Activated T-helper 2 cell treated with anti-CD3 and anti-CD28 coated beads, Interferon-gamma antibody, Interleukin-2, Interleukin-4, amounts not matched to agents 10 μg/mL and 5 μg/mL and 100 μg/mL, durations not matched to agents 14 hours and 24 hours and 36 hours (primary cell): ENCODE measurements at regions not wholly inside any gene's neighbourhood (a gene's known extent, or its start where the extent isn't known, plus 50 kb on each side); places are given as distances from the start of the nearest gene placed in this dataset.

Source experiments
- DNase-seq: peaks from one replicate; pipeline ENCODE4 v3.0.0; 2021; ENCODE audit warnings: low spot score
- H3K27ac Mint-ChIP-seq: one replicate; pipeline ENCODE4 v1.8.0; 2021; ENCODE audit warnings: mixed read lengths
- H3K27me3 Mint-ChIP-seq: one replicate; pipeline ENCODE4 v1.8.0; 2021; ENCODE audit warnings: low read depth, mixed read lengths
- H3K36me3 Mint-ChIP-seq: one replicate; pipeline ENCODE4 v1.8.0; 2021; ENCODE audit warnings: low read depth, mixed read lengths
- H3K4me1 Mint-ChIP-seq: one replicate; pipeline ENCODE4 v1.8.0; 2021; ENCODE audit warnings: low read depth, mixed read lengths
- H3K4me3 Mint-ChIP-seq: one replicate; pipeline ENCODE4 v1.8.0; 2021; ENCODE audit warnings: low read depth, mild to moderate bottlenecking, moderate library complexity, mixed read lengths
- H3K9me3 Mint-ChIP-seq: one replicate; pipeline ENCODE4 v1.8.0; 2021; ENCODE audit warnings: mixed read lengths
- intact Hi-C: fragments of 100-400 bp; cut with micrococcal nuclease; formaldehyde crosslinking; loops from one replicate; pipeline ENCODE4 v1.15.1; 2023

- no peak for DNase-seq
- no peaks in the 10 kb centered on the region for H3K27me3 Mint-ChIP-seq
- no peak overlapping the region for H3K27ac Mint-ChIP-seq
- no peak overlapping the region for H3K4me3 Mint-ChIP-seq
- intact Hi-C loops: no loop called here
- H3K9me3 Mint-ChIP-seq: no peaks in the 10 kb centered on the region
- H3K36me3 Mint-ChIP-seq: no peaks in the 10 kb centered on the region
- H3K4me1 Mint-ChIP-seq: no peaks in the 10 kb centered on the region
Observed at GRCh38 chr4:116862592-116862991, 222.8 kb downstream of the TRAM1L1 start.

GRCh38 chr4:116860891-116861290 is 224.5 kb downstream of the TRAM1L1 start:
- Mint-ChIP-seq H3K9me3 (no peaks in the 10 kb centered on the region), H3K27me3 (no peaks in the 10 kb centered on the region), H3K4me1 (no peaks in the 10 kb centered on the region), H3K27ac (no peak overlapping the region), H3K36me3 (no peaks in the 10 kb centered on the region), H3K4me3 (no peak overlapping the region)
- intact Hi-C loops: no loop called here
- DNase-seq: no peak

GRCh38 chr4:116849620-116850019 is 235.8 kb downstream of the TRAM1L1 start:
- H3K36me3 Mint-ChIP-seq: no peaks in the 10 kb centered on the region
- H3K27ac Mint-ChIP-seq: no peak overlapping the region
- no peaks in the 10 kb centered on the region for H3K27me3 Mint-ChIP-seq
- no peaks in the 10 kb centered on the region for H3K4me1 Mint-ChIP-seq
- no peak for DNase-seq
- intact Hi-C loops: no loop called here
- no peaks in the 10 kb centered on the region for H3K9me3 Mint-ChIP-seq
- H3K4me3 Mint-ChIP-seq: no peak overlapping the region

- no peaks in the 10 kb centered on the region for H3K36me3 Mint-ChIP-seq
- H3K4me1 Mint-ChIP-seq: no peaks in the 10 kb centered on the region
- H3K27ac Mint-ChIP-seq: no peak overlapping the region
- no peaks in the 10 kb centered on the region for H3K9me3 Mint-ChIP-seq
- H3K4me3 Mint-ChIP-seq: no peak overlapping the region
- no peak for DNase-seq
- H3K27me3 Mint-ChIP-seq: no peaks in the 10 kb centered on the region
- intact Hi-C loops: no loop called here
Observed at GRCh38 chr4:116847616-116848015, 237.8 kb downstream of the TRAM1L1 start.

GRCh38 chr4:116839826-116840225 is 245.6 kb downstream of the TRAM1L1 start:
- intact Hi-C loops: no loop called here
- no peak for DNase-seq
- no peaks in the 10 kb centered on the region for H3K4me1 Mint-ChIP-seq

GRCh38 chr4:116838609-116839008 is 246.8 kb downstream of the TRAM1L1 start:
- no peaks in the 10 kb centered on the region for H3K9me3 Mint-ChIP-seq
- H3K27ac Mint-ChIP-seq: no peak overlapping the region
- H3K36me3 Mint-ChIP-seq: no peaks in the 10 kb centered on the region
- DNase-seq: no peak
- no peak overlapping the region for H3K4me3 Mint-ChIP-seq
- intact Hi-C loops: no loop called here
- no peaks in the 10 kb centered on the region for H3K4me1 Mint-ChIP-seq
- no peaks in the 10 kb centered on the region for H3K27me3 Mint-ChIP-seq

More at GRCh38 chr4:116839826-116840225, 245.6 kb downstream of the TRAM1L1 start:
- Mint-ChIP-seq H3K27ac (no peak overlapping the region), H3K4me3 (no peak overlapping the region), H3K36me3 (no peaks in the 10 kb centered on the region), H3K9me3 (no peaks in the 10 kb centered on the region), H3K27me3 (no peaks in the 10 kb centered on the region)

- H3K36me3 Mint-ChIP-seq: no peaks in the 10 kb centered on the region
- intact Hi-C loops: no loop called here
- H3K4me1 Mint-ChIP-seq: no peaks in the 10 kb centered on the region
- peaks cover 5% of the 10 kb centered on the region for H3K9me3 Mint-ChIP-seq
- no peak overlapping the region for H3K4me3 Mint-ChIP-seq
- no peak for DNase-seq
- H3K27me3 Mint-ChIP-seq: no peaks in the 10 kb centered on the region
- H3K27ac Mint-ChIP-seq: no peak overlapping the region
Observed at GRCh38 chr4:116829187-116829586, 256.2 kb downstream of the TRAM1L1 start.

GRCh38 chr4:116824172-116824571 is 261.2 kb downstream of the TRAM1L1 start:
- no peaks in the 10 kb centered on the region for H3K4me1 Mint-ChIP-seq
- intact Hi-C loops: no loop called here
- DNase-seq: no peak
- H3K4me3 Mint-ChIP-seq: no peak overlapping the region
- no peak overlapping the region for H3K27ac Mint-ChIP-seq
- no peaks in the 10 kb centered on the region for H3K36me3 Mint-ChIP-seq
- no peaks in the 10 kb centered on the region for H3K9me3 Mint-ChIP-seq
- no peaks in the 10 kb centered on the region for H3K27me3 Mint-ChIP-seq

GRCh38 chr4:116811730-116812129 is 273.6 kb downstream of the TRAM1L1 start:
- intact Hi-C loops: no loop called here
- H3K27ac Mint-ChIP-seq: no peak overlapping the region
- H3K4me3 Mint-ChIP-seq: no peak overlapping the region
- H3K9me3 Mint-ChIP-seq: peaks cover 12% of the 10 kb centered on the region
- no peaks in the 10 kb centered on the region for H3K36me3 Mint-ChIP-seq
- DNase-seq: no peak
- H3K4me1 Mint-ChIP-seq: no peaks in the 10 kb centered on the region
- H3K27me3 Mint-ChIP-seq: no peaks in the 10 kb centered on the region

GRCh38 chr4:116796022-116796421 is 289.4 kb downstream of the TRAM1L1 start:
- Mint-ChIP-seq H3K27me3 (no peaks in the 10 kb centered on the region), H3K4me3 (no peak overlapping the region), H3K4me1 (no peaks in the 10 kb centered on the region), H3K36me3 (no peaks in the 10 kb centered on the region), H3K27ac (no peak overlapping the region), H3K9me3 (no peaks in the 10 kb centered on the region)
- DNase-seq: no peak
- intact Hi-C loops: no loop called here

GRCh38 chr4:116788723-116789122 is 296.7 kb downstream of the TRAM1L1 start:
- no peak for DNase-seq
- Mint-ChIP-seq H3K9me3 (no peaks in the 10 kb centered on the region), H3K27me3 (no peaks in the 10 kb centered on the region), H3K4me1 (no peaks in the 10 kb centered on the region), H3K36me3 (no peaks in the 10 kb centered on the region), H3K27ac (no peak overlapping the region), H3K4me3 (no peak overlapping the region)
- intact Hi-C loops: no loop called here

GRCh38 chr4:116755051-116755450 is 330.3 kb downstream of the TRAM1L1 start:
- Mint-ChIP-seq H3K27me3 (no peaks in the 10 kb centered on the region), H3K4me1 (no peaks in the 10 kb centered on the region), H3K4me3 (no peak overlapping the region), H3K27ac (no peak overlapping the region), H3K36me3 (no peaks in the 10 kb centered on the region), H3K9me3 (no peaks in the 10 kb centered on the region)
- DNase-seq: no peak
- intact Hi-C loops: no loop called here

- Mint-ChIP-seq H3K4me3 (no peak overlapping the region), H3K27ac (no peak overlapping the region), H3K9me3 (no peaks in the 10 kb centered on the region), H3K36me3 (no peaks in the 10 kb centered on the region), H3K4me1 (no peaks in the 10 kb centered on the region), H3K27me3 (no peaks in the 10 kb centered on the region)
- intact Hi-C loops: no loop called here
- no peak for DNase-seq
Observed at GRCh38 chr4:116752027-116752426, 333.3 kb downstream of the TRAM1L1 start.

- Mint-ChIP-seq H3K27me3 (no peaks in the 10 kb centered on the region), H3K4me1 (no peaks in the 10 kb centered on the region), H3K36me3 (no peaks in the 10 kb centered on the region), H3K9me3 (no peaks in the 10 kb centered on the region), H3K4me3 (no peak overlapping the region), H3K27ac (no peak overlapping the region)
- DNase-seq: no peak
- intact Hi-C loops: no loop called here
Observed at GRCh38 chr4:116736756-116737155, 348.6 kb downstream of the TRAM1L1 start.
